B cell (primary cell): ENCODE measurements at regions not wholly inside any gene's neighbourhood (a gene's known extent, or its start where the extent isn't known, plus 50 kb on each side); places are given as distances from the start of the nearest gene placed in this dataset.

ENCODE experiments used
- ATAC-seq: fragments of 200-7000 bp; cut with Tn5 transposase; one replicate; pipeline ENCODE4 v1.10.0; 2021; ENCODE audit warnings: low read depth, mild to moderate bottlenecking, moderate number of reproducible peaks, moderate library complexity
- CTCF ChIA-PET: fragments of 350-600 bp; sonication (Branson Sonifier 250); formaldehyde crosslinking; loops from one replicate; lab custom pipeline; 2021; ENCODE audit warnings: antibody characterized with exemption, inconsistent platforms; lab: Charles Lee
- POLR2A ChIA-PET: fragments of 350-600 bp; sonication (Branson Sonifier 250); formaldehyde crosslinking; loops from one replicate; lab custom pipeline; 2021; ENCODE audit warnings: antibody characterized with exemption; lab: Charles Lee
- DNase-seq: peaks from one replicate; pipeline ENCODE4 v3.0.0; 2013
- H2AFZ ChIP-seq: 2 replicates; pipeline ENCODE4 v1.6.1; 2012; ENCODE audit warnings: mild to moderate bottlenecking, low read depth, low read length; ENCODE audit not compliant: insufficient read depth, poor library complexity, severe bottlenecking
- H3K27ac ChIP-seq, 2 donors: 1 replicate in 1 of 2; 2 replicates in 1 of 2; pipeline ENCODE4 v1.5.1; 2012 to 2013; ENCODE audit warnings: low read length in 2 of 2, mild to moderate bottlenecking in 2 of 2, moderate library complexity in 1 of 2
- H3K27me3 ChIP-seq, 4 experiments: fragments of 200-600 bp in 1 of 4; sonication (generic) in 1 of 4; replicated peaks in 1 of 4; 1 replicate in 2 of 4; 2 replicates in 2 of 4; pipeline versions ENCODE4 v1.6.1 to v1.7.0; 2013 to 2016; ENCODE audit warnings: low read length in 3 of 4, mild to moderate bottlenecking in 2 of 4, mixed read lengths in 1 of 4, moderate library complexity in 1 of 4; ENCODE audit not compliant: insufficient read depth in 4 of 4, control insufficient read depth in 3 of 4; ENCODE audit errors: control extremely low read depth in 1 of 4
- H3K36me3 ChIP-seq, 2 experiments: replicated peaks in 1 of 2; 1 replicate in 1 of 2; 2 replicates in 1 of 2; pipeline versions ENCODE4 v1.6.1 to v1.7.1; 2013; ENCODE audit warnings: low read length in 1 of 2; ENCODE audit not compliant: insufficient read depth in 2 of 2, control insufficient read depth in 1 of 2; ENCODE audit errors: control extremely low read depth in 1 of 2, extremely low read depth in 1 of 2
- H3K4me1 ChIP-seq, 2 donors: fragments of 200-600 bp in 1 of 2; sonication (generic) in 1 of 2; 1 replicate in 1 of 2; 2 replicates in 1 of 2; pipeline versions ENCODE4 v1.5.1 to v1.6.1; 2013 to 2017; ENCODE audit warnings: low read length in 2 of 2; ENCODE audit not compliant: control insufficient read depth in 2 of 2, insufficient read depth in 2 of 2
- H3K4me2 ChIP-seq: replicated peaks from 2 replicates; pipeline ENCODE3; 2012; ENCODE audit warnings: mild to moderate bottlenecking, low read depth, low read length; ENCODE audit not compliant: poor library complexity, severe bottlenecking
- H3K4me3 ChIP-seq, 5 experiments: fragments of 200-600 bp in 1 of 5; sonication (generic) in 1 of 5; 1 replicate in 3 of 5; 2 replicates in 2 of 5; pipeline versions ENCODE4 v1.5.1 to v1.7.0; 2011 to 2016; ENCODE audit warnings: low read length in 4 of 5, mild to moderate bottlenecking in 4 of 5, low read depth in 2 of 5, control low read depth in 1 of 5, moderate library complexity in 1 of 5; ENCODE audit not compliant: insufficient read depth in 1 of 5; ENCODE audit errors: control extremely low read depth in 1 of 5, extremely low read depth in 1 of 5
- H3K79me2 ChIP-seq: fragments of 200-600 bp; sonication (generic); one replicate; pipeline ENCODE4 v1.6.0; 2016; ENCODE audit warnings: low read length; ENCODE audit not compliant: control insufficient read depth, insufficient read depth
- H3K9ac ChIP-seq: fragments of 200-600 bp; sonication (generic); 2 replicates; pipeline ENCODE4 v1.6.1; 2017; ENCODE audit warnings: mild to moderate bottlenecking, low read length, moderate library complexity
- H3K9me3 ChIP-seq, 3 donors: one replicate each; pipeline versions ENCODE4 v1.6.1 to v1.7.1; 2013; ENCODE audit warnings: low read length in 2 of 3; ENCODE audit not compliant: control insufficient read depth in 2 of 3, insufficient read depth in 1 of 3; ENCODE audit errors: control extremely low read depth in 1 of 3
- H4K20me1 ChIP-seq: 2 replicates; pipeline ENCODE4 v1.6.0; 2012; ENCODE audit warnings: mild to moderate bottlenecking, low read length; ENCODE audit not compliant: insufficient read depth, control insufficient read depth, poor library complexity, severe bottlenecking
- H3K27ac Mint-ChIP-seq: one replicate; pipeline ENCODE4 v1.8.0; 2021; ENCODE audit warnings: mixed read lengths
- H3K27me3 Mint-ChIP-seq: one replicate; pipeline ENCODE4 v1.8.0; 2021; ENCODE audit warnings: mixed read lengths
- H3K4me1 Mint-ChIP-seq: one replicate; pipeline ENCODE4 v1.8.0; 2021; ENCODE audit warnings: mixed read lengths
- H3K4me3 Mint-ChIP-seq: one replicate; pipeline ENCODE4 v1.8.0; 2021; ENCODE audit warnings: mixed read lengths
- H3K9me3 Mint-ChIP-seq: one replicate; pipeline ENCODE4 v1.8.0; 2022; ENCODE audit warnings: mixed read lengths; ENCODE audit not compliant: insufficient read depth
- CTCF ChIP-seq: fragments of 200-600 bp; IDR thresholded peaks from one replicate; pipeline ENCODE4 v1.8.0; 2022; ENCODE audit warnings: antibody characterized with exemption, mild to moderate bottlenecking
- EZH2 ChIP-seq: IDR thresholded peaks from 2 replicates; pipeline ENCODE4 v1.6.1; 2012; ENCODE audit warnings: borderline replicate concordance, low read depth, mild to moderate bottlenecking, moderate library complexity, low read length; ENCODE audit not compliant: insufficient read depth, poor library complexity, severe bottlenecking
- WGBS: methylation state at CpG from one replicate; pipeline ENCODE4 v1.1.5; 2013; ENCODE audit warnings: missing lambda C conversion rate; ENCODE audit not compliant: insufficient coverage; 5-methylcytosine and 5-hydroxymethylcytosine counted together
- intact Hi-C: fragments of 100-400 bp; cut with micrococcal nuclease; formaldehyde crosslinking; loops from one replicate; pipeline ENCODE4 v1.10.0; 2022

- Histone ChIP-seq H3K27ac (no peak overlapping the region), H2AFZ (no peak overlapping the region), H3K79me2 (no peaks in the 10 kb centered on the region), H3K36me3 (no peaks in the 10 kb centered on the region), H4K20me1 (no peaks in the 10 kb centered on the region), H3K27me3 (no peaks in the 10 kb centered on the region), H3K9me3 (no peaks in the 10 kb centered on the region), H3K4me1 (peaks cover 8 to 10% of the 10 kb centered on the region in 2 donors), H3K9ac (no peak overlapping the region), H3K4me3 (no peak overlapping the region), H3K4me2 (no peak overlapping the region)
- intact Hi-C loops = no loop called here
- no CpG with 5 or more reads among the region's 7 CpGs for WGBS
- ATAC-seq (no peak), DNase-seq (no peak)
- peaks cover 9% of the 10 kb centered on the region for H3K4me1 Mint-ChIP-seq
- no peaks in the 10 kb centered on the region for H3K27me3 Mint-ChIP-seq
- no peaks in the 10 kb centered on the region for H3K9me3 Mint-ChIP-seq
- no peak overlapping the region for H3K27ac Mint-ChIP-seq
- no peak overlapping the region for H3K4me3 Mint-ChIP-seq
- CTCF ChIA-PET = no interaction called here
- TF ChIP-seq CTCF (no peak), EZH2 (no peak)
- POLR2A ChIA-PET = no interaction called here
Measured at GRCh38 chr6:163779727-163780284, 365.3 kb downstream of the QKI start.

GRCh38 chr6:163777716-163778115, 363.2 kb downstream of the QKI start:
- no peaks in the 10 kb centered on the region for H3K9me3 ChIP-seq
- Mint-ChIP-seq H3K27me3 (no peaks in the 10 kb centered on the region), H3K4me1 (peaks cover 5% of the 10 kb centered on the region), H3K9me3 (no peaks in the 10 kb centered on the region), H3K27ac (no peak overlapping the region), H3K4me3 (no peak overlapping the region)
- no peaks in the 10 kb centered on the region for H3K79me2 ChIP-seq
- no peak overlapping the region for H2AFZ ChIP-seq
- intact Hi-C loops = no loop called here
- WGBS = 93% methylated on average over 1 of the region's 1 CpG
- H3K27ac ChIP-seq = no peak overlapping the region
- H3K4me1 ChIP-seq = peaks cover 5% of the 10 kb centered on the region in 2 donors
- H3K36me3 ChIP-seq = no peaks in the 10 kb centered on the region
- TF ChIP-seq CTCF (no peak), EZH2 (no peak)
- DNase-seq = no peak
- H3K4me3 ChIP-seq = no peak overlapping the region
- no peak overlapping the region for H3K4me2 ChIP-seq
- no peaks in the 10 kb centered on the region for H3K27me3 ChIP-seq
- H3K9ac ChIP-seq = no peak overlapping the region
- no peak for ATAC-seq
- ChIA-PET CTCF (no interaction called here), POLR2A (no interaction called here)
- no peaks in the 10 kb centered on the region for H4K20me1 ChIP-seq
